ENCODE measurements at regions not wholly inside any gene's neighbourhood (a gene's known extent, or its start where the extent isn't known, plus 50 kb on each side); places are given as distances from the start of the nearest gene placed in this dataset.
"Not testable (repeated sequence)": the region's sequence is repeated elsewhere in the genome, so short reads cannot be mapped to it uniquely, and the experiment has no call there.

DNA sequence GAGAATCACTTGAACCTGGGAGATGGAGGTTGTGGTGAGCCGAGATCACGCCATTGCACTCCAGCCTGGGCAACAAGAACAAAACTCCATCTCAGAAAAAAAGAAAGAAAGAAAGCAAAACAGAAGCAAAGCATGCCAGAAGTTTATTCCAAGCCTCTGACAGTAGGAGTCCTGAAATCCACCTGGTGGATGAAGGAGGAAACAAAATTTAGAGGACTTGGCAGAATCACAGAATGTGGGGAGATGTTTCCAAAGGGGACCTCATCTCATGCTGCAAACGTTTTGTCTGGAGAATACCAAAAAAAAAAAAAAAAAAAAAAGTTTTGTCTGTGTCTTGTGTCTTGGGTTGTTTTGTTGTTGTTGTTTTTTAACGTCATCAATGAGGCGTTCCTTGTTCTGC lies 141.1 kb upstream of the RRN3 start:
- TF ChIP-seq, protein P1, sequence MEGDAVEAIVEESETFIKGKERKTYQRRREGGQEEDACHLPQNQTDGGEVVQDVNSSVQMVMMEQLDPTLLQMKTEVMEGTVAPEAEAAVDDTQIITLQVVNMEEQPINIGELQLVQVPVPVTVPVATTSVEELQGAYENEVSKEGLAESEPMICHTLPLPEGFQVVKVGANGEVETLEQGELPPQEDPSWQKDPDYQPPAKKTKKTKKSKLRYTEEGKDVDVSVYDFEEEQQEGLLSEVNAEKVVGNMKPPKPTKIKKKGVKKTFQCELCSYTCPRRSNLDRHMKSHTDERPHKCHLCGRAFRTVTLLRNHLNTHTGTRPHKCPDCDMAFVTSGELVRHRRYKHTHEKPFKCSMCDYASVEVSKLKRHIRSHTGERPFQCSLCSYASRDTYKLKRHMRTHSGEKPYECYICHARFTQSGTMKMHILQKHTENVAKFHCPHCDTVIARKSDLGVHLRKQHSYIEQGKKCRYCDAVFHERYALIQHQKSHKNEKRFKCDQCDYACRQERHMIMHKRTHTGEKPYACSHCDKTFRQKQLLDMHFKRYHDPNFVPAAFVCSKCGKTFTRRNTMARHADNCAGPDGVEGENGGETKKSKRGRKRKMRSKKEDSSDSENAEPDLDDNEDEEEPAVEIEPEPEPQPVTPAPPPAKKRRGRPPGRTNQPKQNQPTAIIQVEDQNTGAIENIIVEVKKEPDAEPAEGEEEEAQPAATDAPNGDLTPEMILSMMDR (IDR thresholded peaks at IDR 0.05) = not testable (repeated sequence)
- TF ChIP-seq POLR2A, EP300, POLR2AphosphoS5 (IDR thresholded peaks at IDR 0.05): not testable (repeated sequence)
